Smooth muscle cell (in vitro differentiated cells): ENCODE measurements at regions not wholly inside any gene's neighbourhood (a gene's known extent, or its start where the extent isn't known, plus 50 kb on each side); places are given as distances from the start of the nearest gene placed in this dataset.

ENCODE experiments used
- DNase-seq: peaks from one replicate; lab custom pipeline; 2025; ENCODE audit not compliant: unreplicated experiment; lab: John Stamatoyannopoulos, UW
- H2AFZ ChIP-seq: fragments of 200-600 bp; sonication (generic); 2 replicates; pipeline ENCODE4 v1.6.0; 2016; ENCODE audit warnings: antibody characterized with exemption, low read depth, mild to moderate bottlenecking
- H3F3A ChIP-seq: fragments of 200-600 bp; sonication (generic); 2 replicates; pipeline ENCODE4 v1.6.0; 2017; ENCODE audit warnings: antibody characterized with exemption, low read depth
- H3K27ac ChIP-seq: fragments of 200-600 bp; sonication (generic); 2 replicates; pipeline ENCODE4 v1.5.1; 2016; ENCODE audit warnings: low read depth, mild to moderate bottlenecking
- H3K27me3 ChIP-seq: fragments of 200-600 bp; sonication (generic); 2 replicates; pipeline ENCODE4 v1.6.1; 2016; ENCODE audit warnings: low read depth, mild to moderate bottlenecking
- H3K36me3 ChIP-seq: fragments of 200-600 bp; sonication (generic); 2 replicates; pipeline ENCODE4 v1.5.1; 2016; ENCODE audit warnings: low read depth
- H3K4me1 ChIP-seq: fragments of 200-600 bp; sonication (generic); 2 replicates; pipeline ENCODE4 v1.5.1; 2016; ENCODE audit warnings: low read depth
- H3K4me2 ChIP-seq: fragments of 200-600 bp; sonication (generic); 2 replicates; pipeline ENCODE4 v1.6.0; 2016; ENCODE audit warnings: mild to moderate bottlenecking
- H3K4me3 ChIP-seq: fragments of 200-600 bp; sonication (generic); 2 replicates; pipeline ENCODE4 v1.5.1; 2016; ENCODE audit warnings: mild to moderate bottlenecking
- H3K79me2 ChIP-seq: fragments of 200-600 bp; sonication (generic); 2 replicates; pipeline ENCODE4 v1.6.0; 2016; ENCODE audit warnings: low read depth, mild to moderate bottlenecking
- H3K9ac ChIP-seq: fragments of 200-600 bp; sonication (generic); 2 replicates; pipeline ENCODE4 v1.6.0; 2016; ENCODE audit warnings: low read depth
- H3K9me3 ChIP-seq: fragments of 200-600 bp; sonication (generic); replicated peaks from 2 replicates; pipeline ENCODE4 v1.5.1; 2016; ENCODE audit warnings: low read depth
- H4K20me1 ChIP-seq: fragments of 200-600 bp; sonication (generic); 2 replicates; pipeline ENCODE4 v1.6.0; 2016; ENCODE audit warnings: low read depth
- CTCF ChIP-seq: fragments of 200-600 bp; sonication (generic); IDR thresholded peaks from 2 replicates; pipeline ENCODE4 v1.5.1; 2017; ENCODE audit warnings: borderline replicate concordance, mild to moderate bottlenecking, antibody characterized with exemption; ENCODE audit not compliant: insufficient read depth, poor library complexity, severe bottlenecking
- WGBS: methylation state at CpG from one replicate; pipeline ENCODE4 v1.1.7; 2016; ENCODE audit warnings: low lambda C conversion rate; 5-methylcytosine and 5-hydroxymethylcytosine counted together

GRCh38 chr5:13501176-13501575 is 443.3 kb downstream of the DNAH5 start:
- Histone ChIP-seq H3K4me1 (peaks cover 2% of the 10 kb centered on the region), H3F3A (peaks cover 13% of the 10 kb centered on the region), H3K27me3 (no peaks in the 10 kb centered on the region), H3K9ac (no peak overlapping the region), H3K4me2 (no peak overlapping the region), H3K36me3 (no peaks in the 10 kb centered on the region), H3K79me2 (no peaks in the 10 kb centered on the region), H2AFZ (no peak overlapping the region), H3K9me3 (no peaks in the 10 kb centered on the region), H3K4me3 (no peak overlapping the region), H3K27ac (no peak overlapping the region), H4K20me1 (no peaks in the 10 kb centered on the region)
- DNase-seq = no peak
- no peak for TF ChIP-seq CTCF
- WGBS = 49% methylated on average over 3 of the region's 3 CpGs

GRCh38 chr5:13498279-13498678 is 446.2 kb downstream of the DNAH5 start:
- DNase-seq = no peak
- H3F3A ChIP-seq = peaks cover 10% of the 10 kb centered on the region
- H2AFZ ChIP-seq = no peak overlapping the region
- no peaks in the 10 kb centered on the region for H3K79me2 ChIP-seq
- H3K9me3 ChIP-seq = no peaks in the 10 kb centered on the region
- no peak overlapping the region for H3K4me3 ChIP-seq
- peaks cover 5% of the 10 kb centered on the region for H3K27me3 ChIP-seq
- no peaks in the 10 kb centered on the region for H4K20me1 ChIP-seq
- no peaks in the 10 kb centered on the region for H3K36me3 ChIP-seq
- H3K4me2 ChIP-seq = no peak overlapping the region
- no peak for TF ChIP-seq CTCF
- no peak overlapping the region for H3K27ac ChIP-seq
- H3K4me1 ChIP-seq = no peaks in the 10 kb centered on the region
- no peak overlapping the region for H3K9ac ChIP-seq

- no peak overlapping the region for H3K27ac ChIP-seq
- no peaks in the 10 kb centered on the region for H3K79me2 ChIP-seq
- H3K9me3 ChIP-seq = no peaks in the 10 kb centered on the region
- no peak overlapping the region for H3K9ac ChIP-seq
- TF ChIP-seq CTCF = no peak
- no peak for DNase-seq
- 92% methylated on average over 8 of the region's 8 CpGs for WGBS
- no peak overlapping the region for H3K4me2 ChIP-seq
- peaks cover 2% of the 10 kb centered on the region for H3K27me3 ChIP-seq
- H4K20me1 ChIP-seq = no peaks in the 10 kb centered on the region
- H2AFZ ChIP-seq = no peak overlapping the region
- no peak overlapping the region for H3K4me3 ChIP-seq
- H3K36me3 ChIP-seq = no peaks in the 10 kb centered on the region
- no peaks in the 10 kb centered on the region for H3F3A ChIP-seq
- no peaks in the 10 kb centered on the region for H3K4me1 ChIP-seq
These were observed 456.1 kb downstream of the DNAH5 start for GRCh38 chr5:13488254-13488931.

- Histone ChIP-seq H3K9ac (no peak overlapping the region), H3K27ac (no peak overlapping the region), H3K27me3 (peaks cover 19% of the 10 kb centered on the region), H3K4me1 (no peaks in the 10 kb centered on the region), H3K36me3 (no peaks in the 10 kb centered on the region), H3F3A (no peaks in the 10 kb centered on the region), H3K79me2 (no peaks in the 10 kb centered on the region), H3K9me3 (no peaks in the 10 kb centered on the region), H3K4me2 (no peak overlapping the region), H4K20me1 (no peaks in the 10 kb centered on the region), H3K4me3 (no peak overlapping the region), H2AFZ (no peak overlapping the region)
- 78% methylated on average over 2 of the region's 2 CpGs for WGBS
- no peak for TF ChIP-seq CTCF
- no peak for DNase-seq
These were observed 463.7 kb downstream of the DNAH5 start for GRCh38 chr5:13480834-13481233.
